HG02870 (cell line): ENCODE measurements at regions not wholly inside any gene's neighbourhood (a gene's known extent, or its start where the extent isn't known, plus 50 kb on each side); places are given as distances from the start of the nearest gene placed in this dataset.

Source experiments
- ATAC-seq: cut with Tn5 transposase; IDR thresholded peaks from one replicate; pipeline ENCODE4 v1.9.1; 2021; ENCODE audit warnings: mild to moderate bottlenecking, moderate library complexity; ENCODE audit not compliant: unreplicated experiment

DNA sequence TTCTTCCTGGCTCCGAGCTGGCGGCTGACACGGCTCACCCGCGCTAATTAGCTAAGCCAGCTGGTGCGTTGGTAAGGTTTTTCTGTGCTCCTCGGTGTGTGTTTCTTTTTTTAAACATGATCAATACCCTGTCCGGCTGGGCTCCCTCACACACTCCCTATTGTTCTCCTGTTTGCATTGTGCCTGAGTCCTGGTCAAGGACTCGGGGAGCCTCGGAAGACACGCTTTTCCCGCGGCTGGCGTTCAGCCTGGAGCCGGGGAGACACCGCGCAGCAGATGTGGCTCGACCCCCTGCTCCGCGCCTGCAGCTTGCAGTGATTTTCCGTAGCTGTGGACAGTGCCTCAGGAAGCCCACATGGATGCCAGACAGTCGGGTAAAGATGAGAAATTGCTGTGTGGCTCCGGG is 454.9 kb upstream of the CADM1 start:
- no peak for ATAC-seq

GRCh38 chr11:115958089-115959000 is 454.1 kb upstream of the CADM1 start:
- no peak for ATAC-seq

DNA sequence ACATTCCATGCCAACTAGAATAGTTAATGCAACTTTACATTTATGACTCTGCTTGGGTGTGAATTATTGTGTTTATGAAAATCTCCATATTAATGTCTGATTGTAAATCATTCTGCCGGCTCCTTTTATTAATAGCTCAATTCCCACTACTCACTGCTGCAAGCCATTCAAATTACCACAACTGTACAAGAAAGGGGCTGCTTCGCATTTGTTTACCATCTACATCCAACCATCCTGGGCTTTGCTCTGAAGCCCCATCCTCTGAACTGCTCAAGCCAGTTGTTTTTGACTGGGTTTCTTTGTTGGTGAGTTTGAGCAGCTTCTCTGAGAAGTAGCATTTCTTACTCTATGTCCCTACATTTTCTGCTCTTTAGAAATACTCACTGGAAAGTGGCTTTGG is 451.6 kb upstream of the CADM1 start:
- no peak for ATAC-seq

DNA sequence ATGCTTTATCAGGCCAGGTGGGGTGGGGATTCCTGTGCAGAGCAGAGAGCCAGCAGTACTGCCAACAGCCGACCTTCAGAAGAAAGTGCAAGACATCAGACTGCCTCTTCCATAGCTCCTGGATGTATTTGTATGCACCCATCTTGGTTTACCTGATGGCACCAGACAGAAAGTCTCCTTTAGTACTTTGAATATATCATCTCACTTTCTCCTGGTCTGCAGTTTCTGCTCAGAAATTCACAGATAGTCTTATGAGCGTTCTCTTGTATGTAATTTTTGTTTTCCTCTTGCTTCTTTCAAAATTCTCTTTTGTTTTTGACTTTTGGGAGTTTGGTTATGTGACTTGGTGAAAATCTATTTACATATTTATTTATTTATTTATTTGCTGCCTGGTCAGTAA is 446.4 kb upstream of the CADM1 start:
- ATAC-seq, result no peak

DNA sequence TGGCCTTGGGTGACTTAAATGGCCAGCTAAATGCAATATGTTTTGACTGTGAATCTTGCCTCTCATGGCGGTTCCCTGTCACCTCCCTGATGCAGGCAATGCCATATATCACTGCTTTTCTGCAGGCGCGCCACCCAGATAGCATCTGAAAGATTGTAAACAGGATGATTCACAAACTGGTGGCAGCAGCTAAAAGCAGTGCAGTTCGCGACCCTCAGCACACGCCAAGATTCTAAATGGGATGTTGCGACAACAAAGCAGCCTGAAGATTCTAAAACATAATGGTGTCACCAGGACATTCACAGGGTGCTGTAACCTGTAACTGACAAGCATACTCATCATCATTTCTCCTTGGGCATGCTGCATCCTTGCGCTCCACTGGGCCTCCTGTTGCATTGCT is 440.4 kb upstream of the CADM1 start:
- ATAC-seq, result no peak

GRCh38 chr11:115942011-115942410 is 437.8 kb upstream of the CADM1 start:
- no peak for ATAC-seq

DNA sequence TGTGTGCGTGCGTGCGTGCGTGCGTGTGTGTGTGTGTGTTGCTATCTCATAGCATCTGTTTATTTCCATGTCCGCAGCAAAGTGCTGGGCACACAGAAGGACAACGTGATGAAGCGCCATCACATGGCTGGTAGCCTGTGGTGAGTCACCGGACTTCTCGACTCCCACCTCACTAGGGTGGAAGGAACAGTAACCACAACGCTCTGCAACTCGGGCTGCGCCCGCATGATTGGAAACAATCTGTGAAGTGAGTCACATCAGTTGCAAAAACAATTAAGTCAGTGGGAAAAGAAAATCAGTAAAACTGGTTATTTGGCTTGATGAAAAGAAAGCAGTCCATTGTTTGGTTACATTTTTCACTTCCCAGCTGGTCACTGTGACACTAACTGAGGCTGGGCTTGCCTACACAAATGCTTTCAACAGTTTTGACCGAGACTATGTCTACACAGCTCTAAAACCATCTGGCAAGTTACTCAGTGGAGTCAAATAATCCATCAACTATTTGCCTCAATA is 437.3 kb upstream of the CADM1 start:
- peak; percentile 49 for ATAC-seq

GRCh38 chr11:115941044-115941443 is 436.8 kb upstream of the CADM1 start:
- no peak for ATAC-seq

DNA sequence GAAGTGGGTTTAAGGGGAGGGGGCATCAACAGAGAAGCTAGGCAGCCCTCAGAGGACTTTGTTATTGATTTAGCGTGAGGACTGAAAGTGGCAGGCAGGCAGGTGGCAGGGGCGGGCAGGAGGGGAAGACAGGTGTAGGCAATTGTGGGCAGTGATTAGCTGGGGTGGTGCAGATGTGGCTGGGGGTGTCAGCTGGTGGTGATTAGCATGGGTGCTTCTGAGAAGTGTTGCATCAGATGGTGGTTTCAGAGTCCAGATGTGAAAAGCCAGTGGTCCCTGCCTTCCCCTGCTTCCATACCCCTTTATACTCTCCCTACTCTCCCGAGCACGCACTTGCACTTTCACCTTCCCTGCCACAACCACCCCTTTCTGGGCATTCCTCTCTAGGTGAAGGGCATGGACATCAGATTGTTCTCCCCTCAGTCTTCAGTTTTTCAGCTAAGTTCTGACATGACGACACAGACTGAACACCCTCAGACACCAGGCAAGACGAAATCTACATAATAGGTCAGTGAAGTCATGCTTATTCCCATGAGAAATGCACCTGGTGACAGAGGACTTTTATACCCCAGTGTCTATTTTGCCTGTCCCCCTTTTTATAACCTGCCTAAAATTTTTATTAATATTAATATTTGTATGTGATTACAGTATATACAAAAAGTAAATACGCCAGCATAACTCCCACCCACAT is 435.7 kb upstream of the CADM1 start:
- ATAC-seq, result no peak

DNA sequence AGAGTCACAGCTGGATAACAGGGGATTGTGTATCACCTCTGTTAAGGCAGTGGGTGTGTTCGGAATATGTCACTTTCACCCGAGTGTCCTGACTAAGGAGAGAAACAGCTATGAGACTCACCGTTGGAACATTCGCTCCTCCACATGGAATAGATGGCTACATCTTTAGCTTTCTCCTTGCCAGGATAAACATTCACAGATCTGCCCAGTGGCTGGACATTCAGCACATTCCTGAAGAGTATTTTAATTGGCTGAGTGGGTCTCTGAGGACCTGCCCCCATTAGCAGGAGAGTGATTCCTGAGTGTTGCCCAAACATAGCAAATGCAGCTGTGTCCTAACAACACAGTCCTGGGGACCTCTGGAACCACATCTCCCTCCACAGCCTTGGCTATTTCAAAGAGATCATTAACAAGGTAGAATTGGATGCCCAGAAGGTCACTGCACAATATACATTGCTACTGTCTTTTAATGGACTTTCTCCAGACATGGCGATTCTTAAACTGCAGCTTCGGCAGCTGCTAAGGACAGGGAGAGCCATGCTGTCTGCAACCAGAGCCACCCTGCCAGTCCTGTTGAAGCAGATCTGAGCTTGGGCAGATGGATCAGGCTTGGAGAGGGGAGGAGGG is 435.0 kb upstream of the CADM1 start:
- no peak for ATAC-seq

DNA sequence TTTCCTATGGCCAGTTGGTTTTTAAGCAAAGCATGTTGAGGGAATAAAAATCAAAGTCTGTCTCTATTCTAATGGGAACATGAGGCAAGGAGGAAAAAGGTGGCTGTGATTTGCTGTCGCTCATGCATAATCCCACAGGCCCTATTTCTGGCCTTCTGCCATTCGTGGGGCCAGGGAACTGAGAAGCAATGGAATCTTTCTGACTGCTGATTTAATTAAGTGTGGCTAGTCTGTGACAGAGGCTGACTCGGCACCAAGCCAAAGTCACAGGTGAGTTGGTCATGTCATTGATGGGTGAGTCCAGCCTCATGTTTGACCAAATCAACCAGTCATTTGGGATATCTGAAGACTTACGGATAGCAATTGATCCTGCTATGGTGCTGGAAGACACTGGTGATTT is 429.3 kb upstream of the CADM1 start:
- ATAC-seq, result no peak

DNA sequence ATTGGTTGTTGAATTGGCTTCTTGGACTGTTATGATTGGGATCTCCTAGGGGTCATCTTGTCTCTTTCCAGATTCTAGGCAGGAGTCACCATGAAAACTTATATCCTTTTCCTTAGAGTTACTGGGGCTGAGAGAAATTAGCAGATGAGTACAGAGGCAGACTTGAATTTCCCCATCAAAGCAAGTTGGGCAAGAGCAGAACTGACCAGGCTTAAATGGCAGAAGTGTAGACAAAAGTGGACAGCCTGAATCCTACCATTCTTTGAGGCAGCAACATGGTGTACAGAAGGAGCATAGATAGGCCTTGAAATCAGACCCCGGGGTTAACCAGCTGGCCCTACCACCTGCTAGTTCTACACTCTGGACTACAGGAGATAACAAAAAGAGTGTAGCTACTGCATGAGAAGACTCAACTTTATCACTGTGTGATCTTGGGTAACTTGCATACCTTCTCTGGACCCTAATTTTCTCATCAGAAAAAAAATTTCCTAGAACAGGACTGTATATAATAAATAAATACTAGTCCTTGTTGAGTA is 427.4 kb upstream of the CADM1 start:
- no peak for ATAC-seq

- no peak for ATAC-seq
These were observed 426.8 kb upstream of the CADM1 start for GRCh38 chr11:115930886-115931547.

GRCh38 chr11:115930291-115930690 is 426.1 kb upstream of the CADM1 start:
- ATAC-seq, result no peak

GRCh38 chr11:115929618-115930129 is 425.5 kb upstream of the CADM1 start:
- ATAC-seq, result peak; percentile 21

DNA sequence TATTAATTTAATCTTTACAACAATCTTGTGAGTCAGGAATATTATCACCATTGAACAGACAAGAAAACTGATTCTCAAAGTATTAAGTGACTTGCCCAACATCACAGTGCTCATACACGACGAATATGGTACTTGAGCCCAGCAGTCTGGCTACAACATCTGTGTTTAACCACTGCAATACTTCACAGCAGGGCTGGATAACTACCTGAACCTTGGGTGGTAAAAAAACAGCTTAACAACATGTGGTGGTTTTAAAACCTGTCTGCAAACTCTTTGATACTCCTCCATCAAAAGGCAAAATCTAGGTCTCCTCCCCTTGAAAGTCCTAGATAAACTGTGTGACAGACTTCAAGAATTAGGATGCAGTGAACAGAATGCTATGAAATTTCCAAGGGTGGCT is 424.6 kb upstream of the CADM1 start:
- ATAC-seq, result no peak

DNA sequence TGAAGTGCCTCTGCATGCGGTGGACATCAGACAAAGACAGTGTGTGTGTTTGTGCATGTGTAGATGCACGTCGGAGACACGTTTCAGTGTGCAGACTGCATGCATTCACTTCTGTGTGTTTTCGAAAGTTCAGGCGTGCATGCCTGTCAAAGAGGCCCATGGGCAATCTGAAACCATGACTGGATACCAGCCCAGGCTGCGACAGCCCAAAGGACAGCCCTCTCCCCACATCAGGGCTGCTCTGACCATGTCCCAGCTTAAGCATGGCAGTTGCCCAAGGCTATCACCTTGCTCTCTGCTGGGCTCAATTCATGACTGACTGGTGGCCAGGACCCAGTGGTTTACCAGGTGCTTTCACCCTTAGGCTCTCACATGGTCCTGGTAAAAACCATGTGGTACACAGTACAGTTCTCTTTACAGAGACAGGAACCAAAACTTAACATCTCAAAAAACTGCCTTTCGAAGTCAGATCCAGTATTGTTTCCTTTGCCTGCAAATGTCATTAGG is 423.7 kb upstream of the CADM1 start:
- ATAC-seq, result peak; percentile 38

GRCh38 chr11:115926601-115927000 is 422.4 kb upstream of the CADM1 start:
- ATAC-seq, result no peak

GRCh38 chr11:115926138-115926537 is 421.9 kb upstream of the CADM1 start:
- no peak for ATAC-seq

- no peak for ATAC-seq
These were observed 421.4 kb upstream of the CADM1 start for GRCh38 chr11:115925568-115926090.
